ENCODE measurements at regions not wholly inside any gene's neighbourhood (a gene's known extent, or its start where the extent isn't known, plus 50 kb on each side); places are given as distances from the start of the nearest gene placed in this dataset.
"Not testable (repeated sequence)": the region's sequence is repeated elsewhere in the genome, so short reads cannot be mapped to it uniquely, and the experiment has no call there.

GRCh38 chr2:189347540-189347939 is 93.7 kb upstream of the WDR75 start:
- no peaks in the 10 kb centered on the region for H3K36me3 ChIP-seq
- H3K4me1 ChIP-seq = peaks cover 26% of the 10 kb centered on the region
- intact Hi-C loops (cut with DNase I) = no loop called here
- H3K9me3 ChIP-seq = no peaks in the 10 kb centered on the region
- peak overlapping the region; percentile 76 for H3K27ac ChIP-seq
- no peaks in the 10 kb centered on the region for H3K27me3 ChIP-seq
- DNase-seq (ENCODE audit: extremely low spot score in 2 of 2) = no peak
- H3K4me3 ChIP-seq = no peak overlapping the region
- TF ChIP-seq POLR2AphosphoS5 (IDR thresholded peaks at IDR 0.05; ENCODE audit: insufficient read depth in 1 of 2, low read depth in 1 of 2) (peak in 1 of 2 donors; percentile 20), CTCF (IDR thresholded peaks at IDR 0.05) (peak in 1 of 3 experiments; percentile 9), POLR2A (IDR thresholded peaks at IDR 0.05) (no peak)

DNA sequence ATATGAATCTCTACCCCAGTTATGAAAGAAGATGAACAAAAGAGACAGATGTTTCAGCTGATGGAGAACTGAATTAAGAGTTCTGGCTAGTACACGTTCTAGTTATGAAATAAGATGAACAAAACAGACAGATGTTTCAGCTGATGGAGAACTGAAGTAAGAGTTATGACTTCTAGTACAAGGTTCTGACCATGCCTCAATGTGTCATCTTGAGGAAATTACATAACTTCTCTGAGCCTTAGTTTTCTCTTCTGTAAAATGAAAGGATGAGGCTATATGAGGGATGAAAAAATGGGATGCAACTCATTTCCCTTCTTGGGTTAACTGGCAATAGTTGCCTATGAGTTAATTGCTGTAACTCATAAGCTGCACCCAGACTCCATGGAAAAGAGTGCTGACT is 92.9 kb upstream of the WDR75 start:
- no peaks in the 10 kb centered on the region for H3K9me3 ChIP-seq
- H3K4me1 ChIP-seq = peaks cover 26% of the 10 kb centered on the region
- H3K27ac ChIP-seq = peak overlapping the region; percentile 76
- H3K4me3 ChIP-seq = no peak overlapping the region
- DNase-seq (ENCODE audit: extremely low spot score in 2 of 2) = no peak
- H3K36me3 ChIP-seq = no peaks in the 10 kb centered on the region
- no peak for TF ChIP-seq POLR2A (IDR thresholded peaks at IDR 0.05)
- intact Hi-C loops (cut with DNase I) = no loop called here
- H3K27me3 ChIP-seq = no peaks in the 10 kb centered on the region

GRCh38 chr2:189350540-189351209 is 90.6 kb upstream of the WDR75 start:
- Histone ChIP-seq H3K4me1 (peaks cover 26% of the 10 kb centered on the region), H3K27me3 (no peaks in the 10 kb centered on the region), H3K27ac (peak overlapping the region; percentile 76), H3K4me3 (no peak overlapping the region), H3K9me3 (no peaks in the 10 kb centered on the region), H3K36me3 (no peaks in the 10 kb centered on the region)
- intact Hi-C loops (cut with DNase I) = no loop called here
- DNase-seq (ENCODE audit: extremely low spot score in 2 of 2) = no peak
- TF ChIP-seq POLR2AphosphoS5 (IDR thresholded peaks at IDR 0.05; ENCODE audit: insufficient read depth in 1 of 2, low read depth in 1 of 2) = peak in 1 of 2 donors; percentile 56
- no peak for TF ChIP-seq POLR2A (IDR thresholded peaks at IDR 0.05)
- TF ChIP-seq CTCF (IDR thresholded peaks at IDR 0.05) = no peak

DNA sequence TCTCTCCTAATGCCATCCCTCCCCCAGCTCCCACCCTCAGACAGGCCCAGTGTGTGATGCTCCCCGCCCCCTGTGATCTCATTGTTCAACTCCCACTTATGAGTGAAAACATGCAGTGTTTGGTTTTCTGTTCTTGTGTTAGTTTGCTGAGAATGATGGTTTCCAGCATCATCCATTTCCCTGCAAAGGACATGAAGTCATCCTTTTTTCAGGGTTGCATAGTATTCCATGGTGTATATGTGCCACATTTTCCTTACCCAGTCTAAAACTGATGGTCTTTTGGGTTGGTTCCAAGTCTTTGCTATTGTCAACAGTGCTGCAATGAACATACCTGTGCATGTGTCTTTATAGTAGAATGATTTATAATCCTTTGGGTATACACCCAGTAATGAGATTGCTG is 89.3 kb upstream of the WDR75 start:
- H3K4me1 ChIP-seq = peaks cover 22% of the 10 kb centered on the region
- H3K9me3 ChIP-seq; H3K27me3 ChIP-seq; H3K36me3 ChIP-seq; DNase-seq (ENCODE audit: extremely low spot score in 2 of 2); H3K4me3 ChIP-seq; H3K27ac ChIP-seq; intact Hi-C loops (cut with DNase I): not testable (repeated sequence)

DNA sequence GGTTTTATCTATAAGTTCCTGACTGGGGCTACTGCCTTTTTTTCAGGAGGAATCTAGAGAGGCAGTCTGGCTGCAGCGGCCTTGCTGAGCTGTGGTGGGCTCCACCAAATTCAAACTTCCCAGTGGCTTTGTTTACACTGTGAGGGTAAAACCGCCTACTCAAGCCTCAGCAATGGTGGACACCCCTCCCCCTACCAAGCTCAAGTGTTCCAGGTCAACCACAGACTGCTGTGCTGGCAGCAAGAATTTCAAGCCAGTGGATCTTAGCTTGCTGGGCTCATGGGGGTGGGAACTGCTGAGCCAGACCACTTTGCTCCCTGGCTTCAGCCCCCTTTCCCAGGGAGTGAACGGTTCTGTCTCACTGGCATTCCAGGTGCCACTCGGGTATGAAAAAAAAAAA is 83.9 kb upstream of the WDR75 start:
- H3K4me3 ChIP-seq; H3K36me3 ChIP-seq; H3K9me3 ChIP-seq; H3K27ac ChIP-seq; DNase-seq (ENCODE audit: extremely low spot score in 2 of 2); H3K27me3 ChIP-seq; intact Hi-C loops (cut with DNase I); H3K4me1 ChIP-seq: not testable (repeated sequence)

DNA sequence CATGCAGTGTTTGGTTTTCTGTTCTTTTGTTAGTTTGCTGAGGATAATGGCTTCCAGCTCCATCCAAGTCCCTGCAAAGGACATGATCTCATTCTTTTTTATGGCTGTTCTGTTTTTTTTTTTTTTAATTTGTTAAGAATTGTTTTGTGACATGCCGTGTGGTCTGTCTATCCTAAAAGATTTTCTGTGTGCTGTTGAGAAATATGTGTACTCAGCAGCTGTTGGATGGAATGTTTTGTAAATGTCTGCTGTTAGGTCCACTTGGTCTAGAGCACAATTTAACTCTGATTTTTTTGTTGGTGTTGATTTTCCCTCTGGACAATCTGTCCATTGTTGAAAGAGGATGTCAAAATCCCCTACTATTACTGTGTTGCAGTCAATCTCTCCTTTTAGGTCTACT is 80.4 kb upstream of the WDR75 start:
- H3K9me3 ChIP-seq = no peaks in the 10 kb centered on the region
- H3K4me1 ChIP-seq = no peaks in the 10 kb centered on the region
- no peaks in the 10 kb centered on the region for H3K27me3 ChIP-seq
- no peak overlapping the region for H3K27ac ChIP-seq
- TF ChIP-seq CTCF (IDR thresholded peaks at IDR 0.05) = no peak
- TF ChIP-seq POLR2AphosphoS5 (IDR thresholded peaks at IDR 0.05; ENCODE audit: insufficient read depth in 1 of 2, low read depth in 1 of 2) = no peak
- no peak for TF ChIP-seq POLR2A (IDR thresholded peaks at IDR 0.05)
- no peaks in the 10 kb centered on the region for H3K36me3 ChIP-seq
- H3K4me3 ChIP-seq = no peak overlapping the region
- no peak for DNase-seq (ENCODE audit: extremely low spot score in 2 of 2)
- intact Hi-C loops (cut with DNase I) = loop anchor here (10.0 kb wide), 1 partner anchor 514 kb away; no protein-coding TSS in a partner anchor
